HEK293 (cell line): ENCODE measurements at regions not wholly inside any gene's neighbourhood (a gene's known extent, or its start where the extent isn't known, plus 50 kb on each side); places are given as distances from the start of the nearest gene placed in this dataset.

Source experiments
- CTCF ChIA-PET: fragments of 350-600 bp; formaldehyde crosslinking; extraction: SDS; loops from one replicate; lab custom pipeline; 2021; ENCODE audit warnings: antibody characterized with exemption; lab: Yijun Ruan, JAX
- POLR2A ChIA-PET: fragments of 300-600 bp; formaldehyde crosslinking; extraction: SDS; loops from one replicate; lab custom pipeline; 2020; ENCODE audit warnings: antibody characterized with exemption, inconsistent platforms; lab: Yijun Ruan, JAX
- H3K27ac ChIP-seq: fragments of 200-500 bp; sonication (Bioruptor generic); 2 replicates; pipeline ENCODE4 v1.5.1; 2014; ENCODE audit warnings: low read depth, low read length, control low read depth, inconsistent platforms; ENCODE audit errors: extremely low read depth
- H3K36me3 ChIP-seq, 2 experiments: fragments of 200-500 bp in 1 of 2; sonication (Bioruptor generic) in 1 of 2; 1 replicate in 1 of 2; 2 replicates in 1 of 2; pipeline ENCODE4 v1.5.1; 2014 to 2017; ENCODE audit warnings: inconsistent platforms in 2 of 2, low read length in 2 of 2; ENCODE audit not compliant: control insufficient read depth in 2 of 2, insufficient read depth in 1 of 2
- H3K4me1 ChIP-seq: fragments of 200-500 bp; sonication (Bioruptor generic); 2 replicates; pipeline ENCODE4 v1.5.1; 2014; ENCODE audit warnings: mild to moderate bottlenecking, low read length, inconsistent platforms; ENCODE audit not compliant: control insufficient read depth, insufficient read depth
- H3K4me3 ChIP-seq: 2 replicates; pipeline ENCODE4 v1.5.1; 2011; ENCODE audit warnings: low read depth, mild to moderate bottlenecking, control low read depth, low read length, moderate library complexity
- H3K9me3 ChIP-seq: fragments of 200-500 bp; sonication (Bioruptor generic); 2 replicates; pipeline ENCODE4 v1.5.1; 2014; ENCODE audit warnings: low read depth, low read length, inconsistent platforms; ENCODE audit not compliant: control insufficient read depth, insufficient read depth
- BCL11B ChIP-seq: fragments of 450-650 bp; formaldehyde crosslinking; IDR thresholded peaks from 2 replicates; pipeline ENCODE4 v1.5.1; 2016; ENCODE audit warnings: low read depth, missing biosample characterization, missing genetic modification characterization
- GLIS1 ChIP-seq: fragments of 450-650 bp; formaldehyde crosslinking; IDR thresholded peaks from 2 replicates; pipeline ENCODE4 v1.5.1; 2016; ENCODE audit warnings: missing biosample characterization, missing genetic modification characterization
- KLF8 ChIP-seq: fragments of 450-650 bp; formaldehyde crosslinking; IDR thresholded peaks from 2 replicates; pipeline ENCODE4 v1.5.1; 2016; ENCODE audit warnings: missing biosample characterization, missing genetic modification characterization
- PRDM10 ChIP-seq: fragments of 450-650 bp; formaldehyde crosslinking; IDR thresholded peaks from 2 replicates; pipeline ENCODE4 v1.5.1; 2016; ENCODE audit warnings: missing biosample characterization, missing genetic modification characterization
- TCF7L2 ChIP-seq: IDR thresholded peaks from 2 replicates; pipeline ENCODE4 v1.6.1; 2011; ENCODE audit warnings: low read depth, mild to moderate bottlenecking, inconsistent platforms, low read length, moderate library complexity, borderline replicate concordance
- ZBTB17 ChIP-seq: fragments of 450-650 bp; formaldehyde crosslinking; IDR thresholded peaks from 2 replicates; pipeline ENCODE4 v1.5.1; 2016; ENCODE audit warnings: missing biosample characterization, missing genetic modification characterization
- ZNF10 ChIP-seq: fragments of 450-650 bp; formaldehyde crosslinking; IDR thresholded peaks from 2 replicates; pipeline ENCODE4 v1.5.1; 2017; ENCODE audit warnings: missing biosample characterization, missing genetic modification characterization
- ZNF121 ChIP-seq: fragments of 450-650 bp; formaldehyde crosslinking; IDR thresholded peaks from 2 replicates; pipeline ENCODE4 v1.5.1; 2016; ENCODE audit warnings: missing biosample characterization, missing genetic modification characterization
- ZNF140 ChIP-seq: fragments of 450-650 bp; formaldehyde crosslinking; IDR thresholded peaks from 2 replicates; pipeline ENCODE4 v1.5.1; 2016; ENCODE audit warnings: missing biosample characterization, missing genetic modification characterization
- ZNF416 ChIP-seq: fragments of 450-650 bp; formaldehyde crosslinking; IDR thresholded peaks from 2 replicates; pipeline ENCODE4 v1.5.1; 2016; ENCODE audit warnings: missing biosample characterization, missing genetic modification characterization
- ZNF423 ChIP-seq: fragments of 450-650 bp; formaldehyde crosslinking; IDR thresholded peaks from 2 replicates; pipeline ENCODE4 v1.5.1; 2016; ENCODE audit warnings: missing biosample characterization, missing genetic modification characterization
- ZNF510 ChIP-seq: fragments of 450-650 bp; formaldehyde crosslinking; IDR thresholded peaks from 2 replicates; pipeline ENCODE4 v1.5.1; 2018; ENCODE audit warnings: mild to moderate bottlenecking, missing genetic modification characterization, missing biosample characterization; ENCODE audit not compliant: insufficient replicate concordance
- ZNF513 ChIP-seq: fragments of 450-650 bp; IDR thresholded peaks from 2 replicates; pipeline ENCODE4 v1.5.1; 2018; ENCODE audit warnings: missing biosample characterization, missing genetic modification characterization
- ZNF548 ChIP-seq: fragments of 450-650 bp; formaldehyde crosslinking; IDR thresholded peaks from 2 replicates; pipeline ENCODE4 v1.5.1; 2016; ENCODE audit warnings: missing biosample characterization, missing genetic modification characterization
- ZNF549 ChIP-seq: fragments of 450-650 bp; IDR thresholded peaks from 2 replicates; pipeline ENCODE4 v1.5.1; 2018; ENCODE audit warnings: missing biosample characterization, missing genetic modification characterization, mild to moderate bottlenecking, inconsistent platforms, moderate library complexity
- ZNF560 ChIP-seq: fragments of 450-650 bp; formaldehyde crosslinking; IDR thresholded peaks from 2 replicates; pipeline ENCODE4 v1.5.1; 2017; ENCODE audit warnings: missing biosample characterization, missing genetic modification characterization, borderline replicate concordance
- ZNF621 ChIP-seq: fragments of 450-650 bp; formaldehyde crosslinking; IDR thresholded peaks from 2 replicates; pipeline ENCODE4 v1.5.1; 2017; ENCODE audit warnings: missing biosample characterization, missing genetic modification characterization
- ZNF629 ChIP-seq: fragments of 450-650 bp; formaldehyde crosslinking; IDR thresholded peaks from 2 replicates; pipeline ENCODE4 v1.5.1; 2017; ENCODE audit warnings: missing biosample characterization, missing genetic modification characterization
- ZNF747 ChIP-seq: fragments of 450-650 bp; formaldehyde crosslinking; IDR thresholded peaks from 2 replicates; pipeline ENCODE4 v1.5.1; 2016; ENCODE audit warnings: missing biosample characterization, missing genetic modification characterization
- ZNF76 ChIP-seq: fragments of 450-650 bp; formaldehyde crosslinking; IDR thresholded peaks from 2 replicates; pipeline ENCODE4; 2016; ENCODE audit warnings: low read depth, missing biosample characterization, missing genetic modification characterization, borderline replicate concordance
- ZNF791 ChIP-seq: fragments of 450-650 bp; formaldehyde crosslinking; IDR thresholded peaks from 2 replicates; pipeline ENCODE4 v1.5.1; 2016; ENCODE audit warnings: missing biosample characterization, missing genetic modification characterization
- TF ChIP-seq, protein P1 (sequence below): fragments of 450-650 bp; formaldehyde crosslinking; IDR thresholded peaks from 2 replicates; pipeline ENCODE4 v1.5.1; 2016; ENCODE audit warnings: missing biosample characterization, missing genetic modification characterization

GRCh38 chr4:132317923-132318322 is 831.2 kb upstream of the PCDH10 start:
- ChIA-PET CTCF (no interaction called here), POLR2A (no interaction called here)
- H3K36me3 ChIP-seq = no peaks in the 10 kb centered on the region

GRCh38 chr4:132328761-132329160 is 820.3 kb upstream of the PCDH10 start:
- H3K27ac ChIP-seq = no peak overlapping the region
- H3K9me3 ChIP-seq = no peaks in the 10 kb centered on the region
- TF ChIP-seq, protein P1, sequence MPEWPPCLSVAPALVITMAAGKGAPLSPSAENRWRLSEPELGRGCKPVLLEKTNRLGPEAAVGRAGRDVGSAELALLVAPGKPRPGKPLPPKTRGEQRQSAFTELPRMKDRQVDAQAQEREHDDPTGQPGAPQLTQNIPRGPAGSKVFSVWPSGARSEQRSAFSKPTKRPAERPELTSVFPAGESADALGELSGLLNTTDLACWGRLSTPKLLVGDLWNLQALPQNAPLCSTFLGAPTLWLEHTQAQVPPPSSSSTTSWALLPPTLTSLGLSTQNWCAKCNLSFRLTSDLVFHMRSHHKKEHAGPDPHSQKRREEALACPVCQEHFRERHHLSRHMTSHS (tag by site-specific recombination) = no peak
- TF ChIP-seq BCL11B (tag by site-specific recombination) (no peak), ZNF510 (tag by site-specific recombination) (no peak), TCF7L2 (no peak), ZNF791 (tag by site-specific recombination) (no peak)
- no peaks in the 10 kb centered on the region for H3K36me3 ChIP-seq
- no peaks in the 10 kb centered on the region for H3K4me1 ChIP-seq
- CTCF ChIA-PET = interaction anchor here (0.8 kb wide), 1 partner anchor 1455 kb away, joined by 3 read pairs; no protein-coding TSS in a partner anchor
- POLR2A ChIA-PET = no interaction called here
- H3K4me3 ChIP-seq = no peak overlapping the region

More at GRCh38 chr4:132317923-132318322, 831.2 kb upstream of the PCDH10 start:
- H3K4me3 ChIP-seq = no peak overlapping the region
- TF ChIP-seq ZBTB17 = no peak
- TF ChIP-seq ZNF423 = no peak
- TF ChIP-seq ZNF76 (tag by site-specific recombination) = no peak
- no peak for TF ChIP-seq PRDM10 (tag by site-specific recombination)
- no peak for TF ChIP-seq KLF8 (tag by site-specific recombination)
- TF ChIP-seq GLIS1 = no peak
- TF ChIP-seq ZNF560 (tag by site-specific recombination) = no peak
- TF ChIP-seq TCF7L2 = no peak
- TF ChIP-seq ZNF140 = no peak
- TF ChIP-seq ZNF747 (tag by site-specific recombination) = no peak
- TF ChIP-seq ZNF548 (tag by site-specific recombination) = no peak
- no peak for TF ChIP-seq ZNF513 (tag by site-specific recombination)
- TF ChIP-seq ZNF416 (tag by site-specific recombination) = no peak
- TF ChIP-seq ZNF621 (tag by site-specific recombination) = no peak
- TF ChIP-seq BCL11B (tag by site-specific recombination) = no peak
- TF ChIP-seq ZNF549 (tag by site-specific recombination) = no peak
- no peak for TF ChIP-seq ZNF121 (tag by site-specific recombination)
- TF ChIP-seq ZNF629 = no peak
- TF ChIP-seq ZNF10 (tag by site-specific recombination) = no peak
- no peak overlapping the region for H3K27ac ChIP-seq
- no peaks in the 10 kb centered on the region for H3K9me3 ChIP-seq
- H3K4me1 ChIP-seq = no peaks in the 10 kb centered on the region
